GM19372 (cell line): ENCODE measurements at regions not wholly inside any gene's neighbourhood (a gene's known extent, or its start where the extent isn't known, plus 50 kb on each side); places are given as distances from the start of the nearest gene placed in this dataset.

Experiments used
- ATAC-seq: cut with Tn5 transposase; IDR thresholded peaks from one replicate; pipeline ENCODE4 v1.9.1; 2021; ENCODE audit warnings: mild to moderate bottlenecking, low read depth, moderate library complexity; ENCODE audit not compliant: unreplicated experiment

- no peak for ATAC-seq
These were observed 66.7 kb upstream of the SORCS3 start for GRCh38 chr10:104574427-104574826.

- no peak for ATAC-seq
These were observed 66.3 kb upstream of the SORCS3 start for GRCh38 chr10:104574838-104575237.

- ATAC-seq, result no peak
These were observed 64.5 kb upstream of the SORCS3 start for GRCh38 chr10:104576611-104577010.

GRCh38 chr10:104577163-104577562 is 63.9 kb upstream of the SORCS3 start:
- no peak for ATAC-seq

GRCh38 chr10:104577861-104578521 is 63.1 kb upstream of the SORCS3 start:
- ATAC-seq, result no peak

- ATAC-seq, result no peak
These were observed 62.4 kb upstream of the SORCS3 start for GRCh38 chr10:104578671-104579070.

GRCh38 chr10:104579136-104579535 is 62.0 kb upstream of the SORCS3 start:
- no peak for ATAC-seq

GRCh38 chr10:104580321-104580720 is 60.8 kb upstream of the SORCS3 start:
- no peak for ATAC-seq

- ATAC-seq, result peak; percentile 63
These were observed 60.1 kb upstream of the SORCS3 start for GRCh38 chr10:104580774-104581675.

- no peak for ATAC-seq
These were observed 59.0 kb upstream of the SORCS3 start for GRCh38 chr10:104581884-104582601.

- ATAC-seq, result no peak
These were observed 58.5 kb upstream of the SORCS3 start for GRCh38 chr10:104582602-104582951.

GRCh38 chr10:104582966-104583365 is 58.1 kb upstream of the SORCS3 start:
- no peak for ATAC-seq

GRCh38 chr10:104584541-104584940 is 56.5 kb upstream of the SORCS3 start:
- ATAC-seq, result no peak

GRCh38 chr10:104587751-104588150 is 53.3 kb upstream of the SORCS3 start:
- no peak for ATAC-seq

GRCh38 chr10:104589431-104589830 is 51.7 kb upstream of the SORCS3 start:
- no peak for ATAC-seq

- no peak for ATAC-seq
These were observed 51.2 kb upstream of the SORCS3 start for GRCh38 chr10:104589871-104590270.
